ENCODE measurements at regions not wholly inside any gene's neighbourhood (a gene's known extent, or its start where the extent isn't known, plus 50 kb on each side); places are given as distances from the start of the nearest gene placed in this dataset.

DNA sequence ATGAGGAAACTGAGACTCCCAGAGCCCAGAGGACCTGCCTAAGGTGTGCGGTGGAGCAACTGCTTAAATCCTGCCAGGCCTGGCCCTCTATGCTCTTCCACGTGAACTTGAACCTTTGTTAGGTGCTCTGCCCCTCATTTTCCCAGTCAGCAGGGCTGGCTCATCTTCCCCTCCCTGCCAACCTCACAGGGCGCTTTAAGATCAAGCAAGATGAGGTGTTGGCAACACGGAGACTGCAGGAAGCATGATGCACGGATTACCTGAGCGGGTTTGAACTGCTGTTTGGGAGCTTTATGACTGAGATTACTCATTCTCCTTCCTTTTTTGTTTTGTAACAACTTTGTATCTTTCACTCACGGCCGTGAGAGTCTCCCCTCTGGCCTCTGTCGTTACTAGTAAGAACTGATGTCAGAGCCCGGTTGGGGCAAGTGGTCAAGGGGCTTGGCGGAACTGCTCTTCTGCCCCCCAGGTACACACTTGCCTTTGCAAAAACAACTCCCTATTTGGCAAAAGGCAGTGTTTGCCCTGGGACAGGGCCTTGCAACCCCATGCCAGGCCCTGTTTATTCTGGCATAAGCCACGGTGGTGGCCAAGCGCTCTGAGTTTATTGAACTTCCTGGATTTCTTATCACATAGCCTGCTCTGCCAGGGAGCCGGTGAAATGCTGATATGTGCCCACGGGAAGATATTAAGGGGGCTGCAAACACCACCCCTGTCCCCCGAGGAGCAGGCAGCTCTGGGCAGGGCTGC is 127.8 kb downstream of the INHBB start:
- no peak overlapping the region for H3K4me3 ChIP-seq (ENCODE audit: low read depth, low read length)
- no peak for DNase-seq (ENCODE audit: low read depth)
- TF ChIP-seq, protein P1, sequence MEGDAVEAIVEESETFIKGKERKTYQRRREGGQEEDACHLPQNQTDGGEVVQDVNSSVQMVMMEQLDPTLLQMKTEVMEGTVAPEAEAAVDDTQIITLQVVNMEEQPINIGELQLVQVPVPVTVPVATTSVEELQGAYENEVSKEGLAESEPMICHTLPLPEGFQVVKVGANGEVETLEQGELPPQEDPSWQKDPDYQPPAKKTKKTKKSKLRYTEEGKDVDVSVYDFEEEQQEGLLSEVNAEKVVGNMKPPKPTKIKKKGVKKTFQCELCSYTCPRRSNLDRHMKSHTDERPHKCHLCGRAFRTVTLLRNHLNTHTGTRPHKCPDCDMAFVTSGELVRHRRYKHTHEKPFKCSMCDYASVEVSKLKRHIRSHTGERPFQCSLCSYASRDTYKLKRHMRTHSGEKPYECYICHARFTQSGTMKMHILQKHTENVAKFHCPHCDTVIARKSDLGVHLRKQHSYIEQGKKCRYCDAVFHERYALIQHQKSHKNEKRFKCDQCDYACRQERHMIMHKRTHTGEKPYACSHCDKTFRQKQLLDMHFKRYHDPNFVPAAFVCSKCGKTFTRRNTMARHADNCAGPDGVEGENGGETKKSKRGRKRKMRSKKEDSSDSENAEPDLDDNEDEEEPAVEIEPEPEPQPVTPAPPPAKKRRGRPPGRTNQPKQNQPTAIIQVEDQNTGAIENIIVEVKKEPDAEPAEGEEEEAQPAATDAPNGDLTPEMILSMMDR (IDR thresholded peaks at IDR 0.05; ENCODE audit: low read depth, low read length, missing control alignments): no peak

DNA sequence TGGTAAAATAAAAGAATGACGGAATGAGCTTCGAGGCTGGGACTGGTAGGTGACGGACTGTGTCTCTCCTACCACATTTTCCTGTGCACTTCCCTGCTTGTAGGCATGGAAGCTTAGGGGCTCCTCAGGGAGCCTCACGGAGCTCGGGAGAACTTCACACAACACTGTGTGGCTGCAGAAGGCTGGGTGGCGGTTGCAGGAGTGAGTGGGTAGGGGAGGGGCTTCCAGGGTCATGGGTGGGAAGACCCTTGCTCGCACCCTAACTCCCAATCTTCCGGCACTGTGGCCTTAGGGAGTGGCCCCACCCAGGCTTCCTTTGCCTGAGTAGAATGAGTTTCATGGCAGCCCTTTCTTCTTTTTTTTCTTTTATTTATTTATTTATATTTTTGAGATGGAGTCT is 128.6 kb downstream of the INHBB start:
- TF ChIP-seq, protein P1 (IDR thresholded peaks at IDR 0.05; ENCODE audit: low read depth, low read length, missing control alignments): no peak
- no peak for DNase-seq (ENCODE audit: low read depth)
- no peak overlapping the region for H3K4me3 ChIP-seq (ENCODE audit: low read depth, low read length)

DNA sequence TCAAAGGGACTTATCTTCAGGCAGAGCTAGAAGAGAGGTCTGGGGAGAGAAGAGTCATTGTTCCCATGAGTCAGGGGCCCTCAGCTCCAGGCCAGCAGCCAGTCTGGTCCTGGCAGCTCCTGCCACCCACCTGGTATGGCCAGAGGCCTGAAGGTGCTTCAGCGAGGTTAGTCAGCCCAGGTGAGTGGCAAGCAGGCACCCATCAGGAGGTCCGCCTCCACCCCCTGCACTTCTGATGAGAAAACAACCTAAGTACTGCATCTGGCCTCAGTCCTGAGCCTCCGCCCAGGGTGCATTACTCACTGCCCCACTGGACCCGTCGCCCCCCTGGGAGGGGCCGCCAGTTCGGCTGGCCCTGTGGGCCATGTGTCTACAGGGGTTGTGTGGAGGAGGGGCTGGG is 130.2 kb downstream of the INHBB start:
- DNase-seq (ENCODE audit: low read depth): no peak
- TF ChIP-seq, protein P1 (IDR thresholded peaks at IDR 0.05; ENCODE audit: low read depth, low read length, missing control alignments): no peak

DNA sequence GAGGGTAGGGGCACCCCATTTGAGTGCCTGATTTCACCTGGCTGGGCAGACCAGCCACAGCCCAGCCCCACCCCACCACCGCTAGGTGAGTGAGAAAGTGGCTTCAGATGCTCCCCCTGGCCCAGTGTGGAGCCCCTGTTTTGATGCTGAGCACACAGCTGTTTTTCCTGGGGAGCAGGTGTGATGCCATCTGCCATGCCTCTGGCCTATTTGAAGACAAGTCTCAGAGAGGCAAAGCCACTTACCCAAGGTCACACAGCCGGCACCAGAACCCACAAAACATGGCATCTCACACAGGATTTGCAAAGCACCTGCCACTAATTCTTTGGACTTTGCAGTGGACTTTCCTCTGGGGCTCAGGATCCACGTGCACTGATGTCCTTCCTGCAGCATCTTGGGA is 131.3 kb downstream of the INHBB start:
- DNase-seq (ENCODE audit: low read depth): no peak
- TF ChIP-seq, protein P1 (IDR thresholded peaks at IDR 0.05; ENCODE audit: low read depth, low read length, missing control alignments): no peak
- H3K4me3 ChIP-seq (ENCODE audit: low read depth, low read length): no peak overlapping the region

More for the DNA sequence above, 130.2 kb downstream of the INHBB start:
- H3K4me3 ChIP-seq (ENCODE audit: low read depth, low read length): no peak overlapping the region

DNA sequence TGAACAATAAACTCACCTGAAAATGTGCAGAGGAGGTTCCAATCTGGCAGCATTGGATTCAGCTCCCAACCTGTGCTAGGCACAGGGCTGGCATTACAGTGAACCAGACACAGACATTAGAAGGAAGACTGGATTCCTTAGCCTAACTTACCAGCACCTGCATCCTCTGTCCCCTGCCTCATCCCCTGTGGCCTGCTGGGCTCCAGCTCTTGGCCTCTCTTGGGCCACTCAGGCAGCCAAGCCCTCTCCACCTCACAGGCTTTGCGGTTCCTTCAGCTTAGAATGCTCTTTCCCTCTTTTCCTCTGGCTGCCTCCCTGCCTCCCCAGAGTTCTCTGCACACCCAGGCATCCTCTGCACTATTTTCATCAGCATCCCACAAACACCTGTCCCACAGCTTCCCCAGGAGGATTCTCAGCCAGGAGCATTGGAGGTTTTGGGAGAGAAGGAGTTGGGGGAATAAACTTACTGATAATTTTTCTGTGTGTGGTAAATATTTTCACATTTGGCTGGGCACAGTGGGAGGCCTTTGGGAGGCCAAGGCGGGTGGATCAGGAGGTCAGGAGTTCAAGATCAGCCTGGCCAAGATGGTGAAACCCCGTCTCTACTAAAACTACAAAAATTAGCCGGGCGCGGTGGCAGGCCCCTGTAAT is 132.0 kb downstream of the INHBB start:
- TF ChIP-seq, protein P1 (IDR thresholded peaks at IDR 0.05; ENCODE audit: low read depth, low read length, missing control alignments): no peak
- no peak overlapping the region for H3K4me3 ChIP-seq (ENCODE audit: low read depth, low read length)
- DNase-seq (ENCODE audit: low read depth): no peak

DNA sequence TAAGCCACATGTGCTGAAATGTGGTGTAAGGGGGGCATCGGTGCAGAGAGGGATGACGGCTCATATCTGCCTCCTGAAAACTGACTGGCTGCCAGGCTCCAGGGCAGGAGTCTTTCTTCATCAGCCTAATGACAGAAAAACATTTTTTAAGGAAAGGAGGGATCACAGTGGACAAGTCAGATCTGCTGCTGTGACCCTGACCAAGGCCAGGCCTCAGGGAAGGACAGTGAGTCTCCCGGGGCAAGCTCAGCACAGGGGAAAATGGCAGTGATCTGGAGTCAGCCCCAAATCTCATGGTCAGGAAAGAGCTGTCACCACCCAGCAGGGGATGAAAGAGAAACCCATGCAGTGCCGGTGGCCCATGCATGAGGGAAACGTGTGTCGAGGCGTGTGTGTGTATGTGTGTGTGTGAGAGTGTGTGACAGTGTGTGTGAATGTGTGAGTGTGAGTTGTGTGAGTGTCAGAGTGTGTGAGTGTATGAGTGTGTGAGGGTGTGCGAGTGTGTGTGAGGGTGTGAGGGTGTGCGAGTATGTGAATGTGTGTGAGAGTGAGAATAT is 134.5 kb downstream of the INHBB start:
- no peak overlapping the region for H3K4me3 ChIP-seq (ENCODE audit: low read depth, low read length)
- TF ChIP-seq, protein P1 (IDR thresholded peaks at IDR 0.05; ENCODE audit: low read depth, low read length, missing control alignments): no peak
- DNase-seq (ENCODE audit: low read depth): no peak

Data from GM12864 (cell line).